Stimulated activated CD4-positive, alpha-beta T cell treated with anti-CD3 and anti-CD28 coated beads, Interleukin-4, amount 100 ng/mL, for 24 hours (primary cell): ENCODE measurements at regions not wholly inside any gene's neighbourhood (a gene's known extent, or its start where the extent isn't known, plus 50 kb on each side); places are given as distances from the start of the nearest gene placed in this dataset.
"Not testable (repeated sequence)": the region's sequence is repeated elsewhere in the genome, so short reads cannot be mapped to it uniquely, and the experiment has no call there.

Experiments used
- DNase-seq: peaks from one replicate; pipeline ENCODE4 v3.0.0-alpha.2; 2020

DNA sequence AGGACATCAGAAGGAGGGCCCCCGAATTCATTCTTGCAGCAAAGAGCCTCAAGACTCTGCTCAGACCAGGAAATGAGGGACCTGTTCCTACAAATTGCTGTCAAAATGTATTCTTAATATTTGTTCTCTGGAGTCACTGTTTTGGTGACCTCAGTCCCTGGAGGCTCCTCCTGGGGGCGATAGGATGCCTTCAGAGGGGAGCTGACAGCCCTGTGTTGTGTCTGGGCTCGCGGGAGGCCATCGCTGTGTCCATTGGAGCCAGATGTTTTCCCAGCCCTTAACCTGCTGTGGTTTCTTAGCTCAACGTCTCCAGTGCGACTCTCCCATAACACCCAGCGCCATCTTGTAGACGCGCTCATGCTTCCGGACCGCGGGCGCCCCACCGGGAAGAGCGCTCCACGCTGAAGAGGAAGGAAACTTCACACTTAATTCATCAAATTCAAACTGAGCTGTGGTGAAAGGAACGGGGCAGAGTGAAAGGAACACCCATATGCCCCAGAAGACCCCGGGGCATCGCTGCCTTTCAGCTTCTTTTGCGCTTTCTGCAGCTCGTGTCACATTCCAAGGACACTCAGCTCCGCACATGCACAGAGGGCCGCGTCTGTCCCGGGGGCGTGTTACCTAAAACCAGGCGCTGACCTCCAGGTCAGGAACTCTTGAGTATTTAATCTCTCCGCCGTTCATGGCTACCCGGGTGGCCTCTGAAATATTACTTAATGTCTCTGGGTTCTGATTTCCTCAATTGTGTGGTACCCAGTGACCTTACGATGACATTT lies 112.3 kb upstream of the GDNF start:
- no peak for DNase-seq

GRCh38 chr5:37950436-37950835 lies 110.6 kb upstream of the GDNF start:
- DNase-seq, result no peak

- no peak for DNase-seq
Measured at GRCh38 chr5:37945446-37945845, 105.6 kb upstream of the GDNF start.

DNA sequence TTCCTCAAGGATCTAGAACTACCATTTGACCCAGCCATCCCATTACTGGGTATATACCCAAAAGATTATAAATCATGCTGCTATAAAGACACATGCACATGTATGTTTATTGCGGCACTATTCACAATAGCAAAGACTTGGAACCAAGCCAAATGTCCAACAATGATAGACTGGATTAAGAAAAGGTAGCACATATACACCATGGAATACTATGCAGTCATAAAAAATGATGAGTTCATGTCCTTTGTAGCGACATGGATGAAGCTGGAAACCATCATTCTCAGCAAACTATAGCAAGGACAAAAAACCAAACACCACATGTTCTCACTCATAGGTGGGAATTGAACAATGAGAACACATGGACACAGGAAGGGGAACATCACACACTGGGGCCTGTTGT lies 103.3 kb upstream of the GDNF start:
- DNase-seq, result not testable (repeated sequence)

DNA sequence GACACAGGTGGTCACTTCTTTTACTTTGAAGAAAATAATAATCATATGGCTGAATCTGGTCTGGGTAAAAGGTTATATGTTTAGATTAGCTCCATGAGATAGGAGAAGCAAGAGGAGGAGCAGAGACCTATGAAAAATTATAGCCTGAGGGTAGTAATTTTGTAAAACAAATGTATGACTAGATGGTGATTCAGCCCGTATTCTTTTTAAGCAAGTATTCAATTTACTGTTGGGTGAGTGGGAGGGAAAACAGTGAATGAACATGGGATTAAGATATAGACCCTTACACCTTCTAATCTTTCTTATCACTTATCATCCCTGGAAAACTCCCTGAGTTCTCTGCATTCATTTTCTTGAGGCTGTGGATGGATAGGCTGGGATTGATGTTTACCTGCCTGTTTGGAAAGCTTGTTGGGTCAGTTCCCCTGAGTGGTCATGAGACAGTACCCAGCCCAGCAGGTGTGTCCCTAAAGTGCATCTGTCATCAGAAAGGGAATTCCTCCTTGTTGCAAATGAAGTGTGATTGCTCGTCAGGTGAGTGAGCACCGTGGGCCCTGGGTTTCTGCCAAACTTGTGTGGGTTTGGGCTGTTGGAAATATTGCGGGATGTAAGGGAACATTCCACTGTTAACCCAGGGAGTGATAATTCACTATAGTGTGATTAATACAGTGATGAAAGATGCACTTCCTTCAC lies 101.2 kb upstream of the GDNF start:
- DNase-seq, result no peak

DNA sequence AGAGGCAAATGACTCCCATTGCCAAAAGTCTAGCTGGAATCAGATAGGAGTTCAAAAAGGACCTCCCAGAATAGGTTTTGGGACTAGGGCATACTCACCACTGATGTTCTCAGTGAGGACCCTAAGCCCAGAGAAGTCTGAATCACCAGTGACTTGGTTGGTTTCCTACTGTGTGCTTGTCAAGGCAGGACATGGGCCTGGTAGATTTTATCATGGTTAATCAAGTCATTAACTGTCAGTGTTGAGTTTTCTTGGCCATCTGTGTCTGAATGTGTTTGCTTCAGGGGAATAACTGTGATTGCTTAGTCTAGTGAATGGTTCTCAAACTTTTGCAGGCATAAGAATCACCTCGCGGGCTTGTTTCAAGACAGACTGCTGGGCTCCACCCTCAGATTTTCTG lies 99.0 kb upstream of the GDNF start:
- DNase-seq, result no peak

DNA sequence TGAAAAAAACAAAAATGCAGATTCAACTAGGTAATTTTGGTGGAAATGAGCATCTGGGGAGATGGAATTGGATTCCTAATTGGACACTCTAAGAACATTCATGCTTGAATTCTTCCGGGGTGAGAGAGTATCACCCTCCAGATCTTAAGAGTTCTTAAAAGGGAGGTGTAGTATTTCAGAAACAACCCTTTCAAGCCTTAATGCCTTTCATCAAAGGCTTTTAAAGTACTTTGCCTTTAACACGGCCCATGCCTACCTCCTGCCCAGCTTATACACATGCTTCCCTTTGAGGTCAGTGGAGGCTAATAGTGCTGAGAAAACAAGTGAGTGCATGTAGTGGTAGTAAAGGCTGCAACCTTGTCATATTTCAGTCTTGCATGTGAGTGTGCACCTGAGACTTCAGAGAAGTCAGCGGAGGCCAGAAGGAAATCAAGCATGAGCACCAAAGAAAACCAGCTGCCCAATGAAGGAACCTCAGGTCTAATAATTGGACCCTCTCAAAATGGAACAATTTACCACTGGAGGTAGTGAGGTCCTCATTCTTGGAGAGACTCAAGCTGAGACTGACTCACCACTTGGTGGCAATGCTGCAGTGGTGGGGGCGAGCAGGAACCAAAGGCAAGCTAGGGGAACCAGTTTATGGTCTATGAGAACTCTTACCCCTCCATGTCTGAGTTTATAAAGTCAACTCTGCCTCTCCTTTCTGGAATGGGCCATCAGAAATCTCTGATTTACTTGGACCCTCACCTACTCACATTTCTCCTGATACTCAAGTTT lies 98.4 kb upstream of the GDNF start:
- DNase-seq, result no peak

DNA sequence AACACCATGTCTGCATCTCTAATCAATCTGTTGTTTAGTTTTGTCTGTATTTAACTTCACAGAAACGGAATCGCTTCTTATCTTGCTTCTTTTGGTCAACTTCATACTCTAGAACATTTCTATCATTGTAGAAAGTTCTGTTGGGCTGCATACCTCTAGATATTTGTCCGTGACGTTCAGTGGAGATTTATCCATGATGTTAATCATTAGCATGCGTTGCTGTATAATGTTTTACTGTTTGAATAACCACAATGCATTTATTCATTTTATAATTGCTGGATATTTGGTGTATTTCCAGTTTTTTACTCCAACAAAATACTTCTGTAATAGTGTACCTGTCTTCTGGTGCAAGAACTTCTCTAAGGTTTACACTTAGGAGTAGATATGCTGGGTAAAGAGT lies 96.2 kb upstream of the GDNF start:
- no peak for DNase-seq

- DNase-seq, result no peak
Measured at GRCh38 chr5:37933576-37933975, 93.7 kb upstream of the GDNF start.

DNA sequence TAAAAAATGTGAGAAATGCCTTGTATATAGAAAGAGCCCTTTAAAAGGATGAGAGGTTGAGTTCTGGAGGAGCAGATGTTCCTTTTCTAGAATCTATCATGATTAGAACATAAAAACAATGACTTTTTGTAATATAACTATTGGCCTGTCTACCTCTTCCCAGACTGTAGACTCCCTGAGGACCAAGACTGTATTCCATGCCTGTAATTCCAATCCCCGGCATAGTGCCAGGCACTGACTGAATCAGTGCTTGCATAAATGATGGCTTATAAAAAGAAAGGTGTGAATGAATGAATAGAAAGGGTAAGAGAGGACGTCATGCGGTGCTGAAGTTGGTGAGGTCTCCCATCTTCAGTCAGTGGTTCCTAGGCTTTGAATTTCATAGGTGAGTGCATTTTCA lies 92.6 kb upstream of the GDNF start:
- DNase-seq, result no peak

GRCh38 chr5:37931541-37931940 lies 91.7 kb upstream of the GDNF start:
- no peak for DNase-seq

GRCh38 chr5:37930350-37930749 lies 90.5 kb upstream of the GDNF start:
- DNase-seq, result no peak

GRCh38 chr5:37929791-37930190 lies 90.0 kb upstream of the GDNF start:
- no peak for DNase-seq

- DNase-seq, result not testable (repeated sequence)
Measured at GRCh38 chr5:37927753-37928152, 87.9 kb upstream of the GDNF start.

DNA sequence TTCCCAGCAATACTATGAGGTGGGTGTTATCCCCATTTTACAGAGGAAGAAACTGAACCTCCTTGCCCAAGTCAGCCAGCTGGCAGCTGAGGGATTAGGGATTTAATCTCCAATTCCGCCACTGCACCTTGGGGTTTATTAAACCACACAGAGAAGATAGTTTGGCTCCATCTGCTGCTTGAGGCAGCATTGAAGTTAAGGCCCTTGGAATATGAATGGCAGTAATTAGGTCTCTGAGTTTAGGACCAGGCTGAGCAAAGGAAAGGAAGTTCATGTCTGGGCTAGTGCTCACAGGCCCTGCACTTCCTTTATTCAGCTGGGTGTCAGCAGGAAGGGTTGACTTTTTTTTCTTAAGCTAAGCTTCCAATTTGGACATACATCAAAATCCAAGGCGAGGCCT lies 86.9 kb upstream of the GDNF start:
- DNase-seq, result no peak

GRCh38 chr5:37921452-37921851 lies 81.6 kb upstream of the GDNF start:
- no peak for DNase-seq

DNA sequence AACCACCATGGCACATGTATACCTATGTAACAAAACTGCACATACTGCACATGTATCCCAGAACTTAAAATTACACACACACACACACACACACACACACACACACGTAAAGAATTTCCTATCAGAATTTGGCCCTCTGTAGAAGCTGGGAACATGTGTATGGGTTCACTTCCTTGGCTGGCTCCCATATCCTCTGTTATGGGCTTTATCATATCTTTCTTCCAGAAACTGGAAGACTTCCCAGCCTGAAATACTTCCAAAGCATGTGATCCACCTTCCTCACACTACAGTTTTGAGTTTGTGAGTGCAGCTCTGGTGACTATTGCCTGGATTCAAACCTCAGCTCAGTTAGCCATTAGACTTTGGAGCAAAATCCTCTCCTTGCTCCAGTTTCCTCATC lies 78.6 kb upstream of the GDNF start:
- no peak for DNase-seq

GRCh38 chr5:37916525-37916924 lies 76.7 kb upstream of the GDNF start:
- DNase-seq, result no peak

DNA sequence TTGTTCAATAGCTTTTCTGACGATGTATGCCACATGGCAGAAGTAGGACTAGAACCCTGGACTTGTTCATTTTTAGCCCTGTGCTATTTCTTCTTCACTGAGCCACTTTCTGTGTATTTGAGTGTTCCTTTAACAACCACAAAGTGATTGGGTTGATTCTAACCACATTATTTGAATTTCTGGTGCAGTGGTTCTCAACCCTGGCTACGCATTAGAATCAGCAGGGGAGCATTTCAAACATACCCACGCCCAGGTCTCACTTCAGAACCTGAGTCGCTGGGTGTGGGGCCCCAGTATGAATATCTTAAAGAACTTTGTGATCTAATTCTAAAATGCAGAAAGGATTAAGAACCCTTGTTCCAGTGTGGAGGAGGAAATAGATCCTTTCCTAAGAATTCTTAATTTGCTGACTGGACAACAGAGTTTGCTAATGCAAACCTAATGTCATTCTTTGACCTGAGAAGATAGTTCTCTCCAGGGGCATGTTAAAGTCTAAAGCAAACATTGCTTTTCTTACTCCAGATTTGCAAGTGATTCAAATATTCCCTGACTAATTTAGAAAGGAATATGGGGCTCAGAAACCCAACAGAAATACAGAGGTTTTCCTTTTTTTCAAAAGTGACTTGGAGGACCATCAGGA lies 75.4 kb upstream of the GDNF start:
- no peak for DNase-seq

- DNase-seq, result not testable (repeated sequence)
Measured at GRCh38 chr5:37909610-37910266, 69.9 kb upstream of the GDNF start.

DNA sequence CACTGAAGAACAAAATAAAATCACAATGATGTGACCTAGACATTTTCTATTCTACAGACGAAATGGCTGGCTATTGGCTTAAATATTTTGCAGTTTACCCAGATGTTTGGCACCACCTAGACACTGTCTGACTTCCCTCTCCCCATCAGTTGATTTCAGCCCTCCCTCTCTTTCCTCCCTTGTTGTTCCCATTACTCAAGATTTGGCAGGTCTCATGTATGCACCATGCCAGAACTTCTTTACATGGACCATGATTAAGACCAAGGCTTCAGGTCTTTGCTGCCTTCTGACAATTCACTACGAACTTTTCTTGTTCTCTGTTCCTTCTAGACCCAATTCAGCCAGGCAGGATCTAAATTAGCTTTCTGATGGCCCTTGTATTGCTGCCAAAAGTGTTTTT lies 66.6 kb upstream of the GDNF start:
- no peak for DNase-seq

DNA sequence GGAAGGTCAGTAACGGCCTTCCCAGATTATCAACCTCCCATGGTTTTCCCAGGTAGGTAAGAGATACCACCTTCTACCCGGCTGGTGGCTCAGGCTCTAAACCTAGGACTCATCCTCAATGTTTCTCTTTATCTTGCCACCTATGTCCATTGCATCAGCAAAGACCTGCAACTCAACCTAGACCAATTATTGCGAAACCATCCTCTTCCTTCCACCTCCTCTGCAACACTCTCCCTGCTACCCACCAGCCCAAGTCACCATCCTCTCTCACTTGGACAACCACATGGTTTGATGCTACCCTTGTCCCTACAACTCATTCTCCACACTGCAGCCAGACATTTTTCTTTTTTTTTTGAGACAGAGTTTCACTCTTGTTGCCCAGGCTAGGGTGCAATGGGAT lies 65.4 kb upstream of the GDNF start:
- no peak for DNase-seq

GRCh38 chr5:37902323-37902722 lies 62.5 kb upstream of the GDNF start:
- no peak for DNase-seq
